ENCODE measurements at regions not wholly inside any gene's neighbourhood (a gene's known extent, or its start where the extent isn't known, plus 50 kb on each side); places are given as distances from the start of the nearest gene placed in this dataset.

DNA sequence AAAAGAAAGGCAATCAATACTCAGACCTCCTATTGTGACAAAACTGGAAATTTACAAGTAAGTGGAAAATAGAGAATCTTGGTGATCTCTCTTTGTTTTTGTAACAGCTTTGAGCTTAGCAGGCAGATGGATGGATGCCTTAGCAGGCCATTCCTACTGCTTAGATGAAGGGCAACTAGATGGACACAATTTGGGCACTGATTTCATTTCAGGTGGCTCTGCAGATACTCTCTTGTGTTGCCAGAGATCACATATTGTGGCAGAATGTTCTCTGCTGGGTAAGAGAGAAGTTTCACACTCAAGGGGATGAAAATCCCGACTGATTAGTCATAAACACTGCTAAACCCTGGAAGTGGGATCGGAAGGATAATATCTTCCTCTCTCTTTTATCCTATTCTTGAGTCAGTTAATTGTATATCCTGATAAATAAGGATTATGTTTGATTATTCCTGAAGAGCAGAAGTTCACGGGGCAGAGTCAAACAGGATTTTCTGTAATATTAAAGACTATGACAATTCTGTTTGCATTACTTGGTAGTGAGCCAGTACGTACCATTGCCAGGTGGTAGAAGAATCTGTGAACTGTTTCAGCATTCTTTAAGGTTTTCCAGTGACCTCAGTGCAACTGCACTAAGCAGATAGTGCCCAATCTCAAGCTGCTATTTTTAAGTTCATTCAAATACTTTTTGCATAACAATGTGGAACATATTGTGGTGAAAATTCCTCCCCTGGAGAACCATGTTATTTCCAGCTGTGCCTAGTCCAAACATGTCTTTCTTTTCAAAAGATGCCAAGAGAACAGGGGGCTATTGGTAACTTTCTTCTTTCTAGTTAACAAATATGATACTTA, 974.3 kb downstream of the FSTL5 start:
- ATAC-seq (ENCODE audit: low read depth) = no peak
- WGBS, 2 experiments (ENCODE audit: extremely low coverage in 2 of 2, insufficient read length in 1 of 2) = no CpG with 5 or more reads among the region's 4 CpGs
- no TSS peak for BruUV-seq (replicated peaks)

More for the DNA sequence above, 974.3 kb downstream of the FSTL5 start:
- Histone ChIP-seq H3K36me3 (ENCODE audit: control insufficient read depth, insufficient read depth, low read length) (no peaks in the 10 kb centered on the region), H2BK15ac (ENCODE audit: low read depth, low read length) (no peak overlapping the region), H3K56ac (ENCODE audit: extremely low read depth, insufficient read depth, low read length) (no peak overlapping the region), H3K4me3 (ENCODE audit: insufficient read depth, low read depth, low read length) (no peak overlapping the region), H4K5ac (ENCODE audit: low read depth, low read length) (no peak overlapping the region), H3K18ac (ENCODE audit: low read depth, low read length) (no peak overlapping the region), H4K91ac (ENCODE audit: insufficient read depth, low read depth, low read length) (no peak overlapping the region), H3K4me1 (ENCODE audit: control insufficient read depth, insufficient read depth, low read length) (no peaks in the 10 kb centered on the region), H4K8ac (ENCODE audit: low read depth in 2 of 2, low read length in 2 of 2) (no peak overlapping the region), H3K9ac (ENCODE audit: low read depth, low read length) (no peak overlapping the region), H2AFZ (replicated peaks; ENCODE audit: low read length, poor library complexity) (no peak overlapping the region), H2BK120ac (ENCODE audit: low read depth, low read length) (no peak overlapping the region), H3K27me3 (ENCODE audit: control insufficient read depth, insufficient read depth, low read length) (no peaks in the 10 kb centered on the region), H3K27ac (ENCODE audit: insufficient read depth, low read length) (no peak overlapping the region), H3K9me3 (ENCODE audit: control insufficient read depth, insufficient read depth, low read length) (no peaks in the 10 kb centered on the region; the same call in 1 of the 2 replicates), H3K4me2 (ENCODE audit: low read depth, low read length) (no peak overlapping the region), H3K79me1 (ENCODE audit: low read depth in 1 of 2, low read length in 2 of 2) (no peaks in the 10 kb centered on the region), H2AK9ac (replicated peaks; ENCODE audit: low read depth, low read length, poor library complexity) (no peak overlapping the region), H3K14ac (replicated peaks; ENCODE audit: low read depth, low read length) (no peak overlapping the region), H4K20me1 (ENCODE audit: insufficient read depth, low read length) (no peaks in the 10 kb centered on the region), H2AK5ac (ENCODE audit: low read depth, low read length) (no peak overlapping the region), H3K9me1 (ENCODE audit: insufficient read depth, low read length) (no peaks in the 10 kb centered on the region), H3K4ac (ENCODE audit: low read depth, low read length) (no peak overlapping the region), H2BK5ac (ENCODE audit: low read depth, low read length, poor library complexity, severe bottlenecking) (no peak overlapping the region), H2BK20ac (ENCODE audit: low read depth, low read length) (no peak overlapping the region), H3K23ac (ENCODE audit: low read depth, low read length) (no peak overlapping the region)
- ChIA-PET POLR2A (ENCODE audit: unreplicated experiment) (no interaction called here), CTCF (no interaction called here)
- no peak for DNase-seq
- in situ Hi-C loops (cut with MboI; ENCODE audit: low sequenced_read_pairs) (no loop called here), intact Hi-C loops (cut with micrococcal nuclease) (no loop called here), dilution Hi-C loops (cut with HindIII; ENCODE audit: low sequenced_read_pairs, unreplicated experiment) (no loop called here)
- TF ChIP-seq CEBPB (IDR thresholded peaks at IDR 0.05; ENCODE audit: low read depth, low read length) = no peak
- TF ChIP-seq BHLHE40 (IDR thresholded peaks at IDR 0.05; ENCODE audit: low read depth, low read length) = no peak
- TF ChIP-seq FOS (IDR thresholded peaks at IDR 0.05; ENCODE audit: low read depth, low read length) = no peak
- TF ChIP-seq MAZ (IDR thresholded peaks at IDR 0.05; ENCODE audit: borderline replicate concordance, low read depth, low read length) = no peak
- no peak for TF ChIP-seq NFE2L2 (IDR thresholded peaks at IDR 0.05; ENCODE audit: low read depth, low read length)
- TF ChIP-seq RCOR1 (IDR thresholded peaks at IDR 0.05; ENCODE audit: insufficient replicate concordance, low read length) = no peak
- no peak for TF ChIP-seq RFX5 (IDR thresholded peaks at IDR 0.05; ENCODE audit: low read depth, low read length)
- no peak for TF ChIP-seq MXI1 (IDR thresholded peaks at IDR 0.05; ENCODE audit: borderline replicate concordance, low read depth, low read length)
- TF ChIP-seq CHD1 (IDR thresholded peaks at IDR 0.05; ENCODE audit: low read depth, low read length) = no peak
- TF ChIP-seq, protein P1, sequence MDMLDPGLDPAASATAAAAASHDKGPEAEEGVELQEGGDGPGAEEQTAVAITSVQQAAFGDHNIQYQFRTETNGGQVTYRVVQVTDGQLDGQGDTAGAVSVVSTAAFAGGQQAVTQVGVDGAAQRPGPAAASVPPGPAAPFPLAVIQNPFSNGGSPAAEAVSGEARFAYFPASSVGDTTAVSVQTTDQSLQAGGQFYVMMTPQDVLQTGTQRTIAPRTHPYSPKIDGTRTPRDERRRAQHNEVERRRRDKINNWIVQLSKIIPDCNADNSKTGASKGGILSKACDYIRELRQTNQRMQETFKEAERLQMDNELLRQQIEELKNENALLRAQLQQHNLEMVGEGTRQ (IDR thresholded peaks at IDR 0.05; ENCODE audit: low read depth, low read length) = no peak
- TF ChIP-seq, protein P2, sequence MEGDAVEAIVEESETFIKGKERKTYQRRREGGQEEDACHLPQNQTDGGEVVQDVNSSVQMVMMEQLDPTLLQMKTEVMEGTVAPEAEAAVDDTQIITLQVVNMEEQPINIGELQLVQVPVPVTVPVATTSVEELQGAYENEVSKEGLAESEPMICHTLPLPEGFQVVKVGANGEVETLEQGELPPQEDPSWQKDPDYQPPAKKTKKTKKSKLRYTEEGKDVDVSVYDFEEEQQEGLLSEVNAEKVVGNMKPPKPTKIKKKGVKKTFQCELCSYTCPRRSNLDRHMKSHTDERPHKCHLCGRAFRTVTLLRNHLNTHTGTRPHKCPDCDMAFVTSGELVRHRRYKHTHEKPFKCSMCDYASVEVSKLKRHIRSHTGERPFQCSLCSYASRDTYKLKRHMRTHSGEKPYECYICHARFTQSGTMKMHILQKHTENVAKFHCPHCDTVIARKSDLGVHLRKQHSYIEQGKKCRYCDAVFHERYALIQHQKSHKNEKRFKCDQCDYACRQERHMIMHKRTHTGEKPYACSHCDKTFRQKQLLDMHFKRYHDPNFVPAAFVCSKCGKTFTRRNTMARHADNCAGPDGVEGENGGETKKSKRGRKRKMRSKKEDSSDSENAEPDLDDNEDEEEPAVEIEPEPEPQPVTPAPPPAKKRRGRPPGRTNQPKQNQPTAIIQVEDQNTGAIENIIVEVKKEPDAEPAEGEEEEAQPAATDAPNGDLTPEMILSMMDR (conservative IDR thresholded peaks at IDR 0.05; ENCODE audit: low read depth, low read length) = no peak
- TF ChIP-seq MAFK (IDR thresholded peaks at IDR 0.05; ENCODE audit: low read depth, low read length) = no peak
- TF ChIP-seq, protein P3, sequence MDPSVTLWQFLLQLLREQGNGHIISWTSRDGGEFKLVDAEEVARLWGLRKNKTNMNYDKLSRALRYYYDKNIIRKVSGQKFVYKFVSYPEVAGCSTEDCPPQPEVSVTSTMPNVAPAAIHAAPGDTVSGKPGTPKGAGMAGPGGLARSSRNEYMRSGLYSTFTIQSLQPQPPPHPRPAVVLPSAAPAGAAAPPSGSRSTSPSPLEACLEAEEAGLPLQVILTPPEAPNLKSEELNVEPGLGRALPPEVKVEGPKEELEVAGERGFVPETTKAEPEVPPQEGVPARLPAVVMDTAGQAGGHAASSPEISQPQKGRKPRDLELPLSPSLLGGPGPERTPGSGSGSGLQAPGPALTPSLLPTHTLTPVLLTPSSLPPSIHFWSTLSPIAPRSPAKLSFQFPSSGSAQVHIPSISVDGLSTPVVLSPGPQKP (IDR thresholded peaks at IDR 0.05; ENCODE audit: borderline replicate concordance, low read depth, low read length) = no peak
- TF ChIP-seq RAD21 (IDR thresholded peaks at IDR 0.05; ENCODE audit: low read length) = no peak
- TF ChIP-seq SMC3 (IDR thresholded peaks at IDR 0.05; ENCODE audit: low read depth, low read length) = no peak
- no peak for TF ChIP-seq POLR2A (IDR thresholded peaks at IDR 0.05; ENCODE audit: low read depth, low read length)

Measured in IMR-90 (cell line).